SK-N-SH treated with all-trans-retinoic acid at 6 μM for 48 hours (cell line): ENCODE measurements at regions not wholly inside any gene's neighbourhood (a gene's known extent, or its start where the extent isn't known, plus 50 kb on each side); places are given as distances from the start of the nearest gene placed in this dataset.

Experiments used
- ATAC-seq: fragments of 200-7000 bp; cut with Tn5 transposase; 3 replicates; pipeline ENCODE4 v1.9.1; 2020; ENCODE audit warnings: mild to moderate bottlenecking, moderate library complexity
- ARNTL ChIP-seq: fragments of 450-650 bp; formaldehyde crosslinking; IDR thresholded peaks from 2 replicates; pipeline ENCODE4 v1.5.0; 2020; ENCODE audit warnings: low read depth, mild to moderate bottlenecking, moderate library complexity, borderline replicate concordance
- BACH2 ChIP-seq: fragments of 250-450 bp; sonication (Bioruptor Pico); IDR thresholded peaks from 2 replicates; pipeline ENCODE4 v1.9.0; 2021; ENCODE audit warnings: mild to moderate bottlenecking, borderline replicate concordance
- CSDC2 ChIP-seq: fragments of 250-450 bp; sonication (Bioruptor Pico); IDR thresholded peaks from 2 replicates; pipeline ENCODE4 v1.5.0; 2020; ENCODE audit warnings: mild to moderate bottlenecking, moderate library complexity
- ESRRG ChIP-seq: fragments of 250-450 bp; sonication (Bioruptor Pico); IDR thresholded peaks from 2 replicates; pipeline ENCODE4 v1.6.1; 2021; ENCODE audit warnings: mild to moderate bottlenecking
- GLIS3 ChIP-seq: fragments of 250-450 bp; sonication (Bioruptor Pico); IDR thresholded peaks from 2 replicates; pipeline ENCODE4 v1.5.0; 2020; ENCODE audit warnings: mild to moderate bottlenecking, moderate library complexity
- ISL1 ChIP-seq: fragments of 250-450 bp; sonication (Bioruptor Pico); IDR thresholded peaks from 2 replicates; pipeline ENCODE4 v2.1.2; 2022; ENCODE audit warnings: mild to moderate bottlenecking, moderate library complexity
- OSR1 ChIP-seq: fragments of 250-450 bp; sonication (Bioruptor Pico); IDR thresholded peaks from 2 replicates; pipeline ENCODE4 v1.8.0; 2022; ENCODE audit warnings: moderate library complexity, mild to moderate bottlenecking, inconsistent platforms
- PATZ1 ChIP-seq: fragments of 250-450 bp; sonication (Bioruptor Pico); IDR thresholded peaks from 2 replicates; pipeline ENCODE4 v1.8.0; 2020; ENCODE audit warnings: mild to moderate bottlenecking, moderate library complexity, borderline replicate concordance
- PPARA ChIP-seq: fragments of 250-450 bp; sonication (Bioruptor Pico); IDR thresholded peaks from 2 replicates; pipeline ENCODE4 v1.5.0; 2020; ENCODE audit warnings: mild to moderate bottlenecking, borderline replicate concordance
- RARB ChIP-seq: fragments of 250-450 bp; sonication (Bioruptor Pico); IDR thresholded peaks from 2 replicates; pipeline ENCODE4 v1.8.0; 2021; ENCODE audit warnings: mild to moderate bottlenecking, moderate library complexity
- SNAI2 ChIP-seq: fragments of 250-450 bp; sonication (Bioruptor Pico); IDR thresholded peaks from 2 replicates; pipeline ENCODE4 v1.5.0; 2020; ENCODE audit warnings: mild to moderate bottlenecking, moderate library complexity
- TCF4 ChIP-seq: fragments of 250-450 bp; sonication (Bioruptor Pico); IDR thresholded peaks from 2 replicates; pipeline ENCODE4 v1.8.0; 2021; ENCODE audit warnings: mild to moderate bottlenecking, moderate library complexity, borderline replicate concordance
- TOX ChIP-seq: fragments of 250-450 bp; sonication (Bioruptor Pico); IDR thresholded peaks from 2 replicates; pipeline ENCODE4 v1.8.0; 2021; ENCODE audit warnings: mild to moderate bottlenecking, moderate library complexity, borderline replicate concordance
- TSHZ2 ChIP-seq: fragments of 250-450 bp; sonication (Bioruptor Pico); IDR thresholded peaks from 2 replicates; pipeline ENCODE4 v1.5.0; 2020; ENCODE audit warnings: mild to moderate bottlenecking, moderate library complexity
- ZC3H10 ChIP-seq: fragments of 250-450 bp; sonication (Bioruptor Pico); IDR thresholded peaks from 2 replicates; pipeline ENCODE4 v1.5.1; 2021; ENCODE audit warnings: mild to moderate bottlenecking, moderate library complexity
- ZFP3 ChIP-seq: fragments of 250-450 bp; sonication (Bioruptor Pico); IDR thresholded peaks from 2 replicates; pipeline ENCODE4 v1.5.0; 2020; ENCODE audit warnings: mild to moderate bottlenecking, moderate library complexity
- ZNF565 ChIP-seq: fragments of 450-650 bp; formaldehyde crosslinking; conservative IDR thresholded peaks from 2 replicates; pipeline ENCODE4 v1.5.0; 2020; ENCODE audit warnings: low read depth, mild to moderate bottlenecking, moderate library complexity
- ZNF70 ChIP-seq: fragments of 450-650 bp; formaldehyde crosslinking; IDR thresholded peaks from 2 replicates; pipeline ENCODE4 v1.5.0; 2020; ENCODE audit warnings: mild to moderate bottlenecking, moderate library complexity
- ZNF8 ChIP-seq: fragments of 450-650 bp; formaldehyde crosslinking; IDR thresholded peaks from 2 replicates; pipeline ENCODE4 v1.5.0; 2020; ENCODE audit warnings: mild to moderate bottlenecking, moderate library complexity
- TF ChIP-seq, protein P1 (sequence below): fragments of 250-450 bp; sonication (Bioruptor Pico); IDR thresholded peaks from 2 replicates; pipeline ENCODE4 v1.8.0; 2021; ENCODE audit warnings: low read depth, mild to moderate bottlenecking, moderate library complexity, borderline replicate concordance
- TF ChIP-seq, protein P2 (sequence below): fragments of 250-450 bp; sonication (Bioruptor Pico); IDR thresholded peaks from 2 replicates; pipeline ENCODE4 v1.5.1; 2020; ENCODE audit warnings: low read depth, mild to moderate bottlenecking, moderate library complexity
- TF ChIP-seq, protein P3 (sequence below): fragments of 250-450 bp; sonication (Bioruptor Pico); IDR thresholded peaks from 2 replicates; pipeline ENCODE4 v1.5.1; 2021; ENCODE audit warnings: mild to moderate bottlenecking, moderate library complexity

- ATAC-seq, result no peak
- TF ChIP-seq ZC3H10 (CRISPR knock-in tag) (no peak), CSDC2 (CRISPR knock-in tag) (no peak), ZFP3 (CRISPR knock-in tag) (no peak), ESRRG (CRISPR knock-in tag) (no peak), GLIS3 (CRISPR knock-in tag) (no peak), SNAI2 (CRISPR knock-in tag) (no peak), ZNF565 (CRISPR knock-in tag) (no peak), TSHZ2 (no peak), ZNF8 (no peak), PPARA (no peak), ISL1 (CRISPR knock-in tag) (no peak), PATZ1 (CRISPR knock-in tag) (no peak), TCF4 (CRISPR knock-in tag) (no peak), TOX (CRISPR knock-in tag) (no peak), ARNTL (CRISPR knock-in tag) (no peak), ZNF70 (CRISPR knock-in tag) (no peak), BACH2 (no peak)
- TF ChIP-seq, protein P1, sequence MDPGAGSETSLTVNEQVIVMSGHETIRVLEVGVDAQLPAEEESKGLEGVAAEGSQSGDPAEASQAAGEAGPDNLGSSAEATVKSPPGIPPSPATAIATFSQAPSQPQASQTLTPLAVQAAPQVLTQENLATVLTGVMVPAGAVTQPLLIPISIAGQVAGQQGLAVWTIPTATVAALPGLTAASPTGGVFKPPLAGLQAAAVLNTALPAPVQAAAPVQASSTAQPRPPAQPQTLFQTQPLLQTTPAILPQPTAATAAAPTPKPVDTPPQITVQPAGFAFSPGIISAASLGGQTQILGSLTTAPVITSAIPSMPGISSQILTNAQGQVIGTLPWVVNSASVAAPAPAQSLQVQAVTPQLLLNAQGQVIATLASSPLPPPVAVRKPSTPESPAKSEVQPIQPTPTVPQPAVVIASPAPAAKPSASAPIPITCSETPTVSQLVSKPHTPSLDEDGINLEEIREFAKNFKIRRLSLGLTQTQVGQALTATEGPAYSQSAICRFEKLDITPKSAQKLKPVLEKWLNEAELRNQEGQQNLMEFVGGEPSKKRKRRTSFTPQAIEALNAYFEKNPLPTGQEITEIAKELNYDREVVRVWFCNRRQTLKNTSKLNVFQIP (CRISPR knock-in tag), result no peak
- TF ChIP-seq, protein P2, sequence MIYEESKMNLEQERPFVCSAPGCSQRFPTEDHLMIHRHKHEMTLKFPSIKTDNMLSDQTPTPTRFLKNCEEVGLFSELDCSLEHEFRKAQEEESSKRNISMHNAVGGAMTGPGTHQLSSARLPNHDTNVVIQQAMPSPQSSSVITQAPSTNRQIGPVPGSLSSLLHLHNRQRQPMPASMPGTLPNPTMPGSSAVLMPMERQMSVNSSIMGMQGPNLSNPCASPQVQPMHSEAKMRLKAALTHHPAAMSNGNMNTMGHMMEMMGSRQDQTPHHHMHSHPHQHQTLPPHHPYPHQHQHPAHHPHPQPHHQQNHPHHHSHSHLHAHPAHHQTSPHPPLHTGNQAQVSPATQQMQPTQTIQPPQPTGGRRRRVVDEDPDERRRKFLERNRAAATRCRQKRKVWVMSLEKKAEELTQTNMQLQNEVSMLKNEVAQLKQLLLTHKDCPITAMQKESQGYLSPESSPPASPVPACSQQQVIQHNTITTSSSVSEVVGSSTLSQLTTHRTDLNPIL, result no peak
- TF ChIP-seq, protein P3, sequence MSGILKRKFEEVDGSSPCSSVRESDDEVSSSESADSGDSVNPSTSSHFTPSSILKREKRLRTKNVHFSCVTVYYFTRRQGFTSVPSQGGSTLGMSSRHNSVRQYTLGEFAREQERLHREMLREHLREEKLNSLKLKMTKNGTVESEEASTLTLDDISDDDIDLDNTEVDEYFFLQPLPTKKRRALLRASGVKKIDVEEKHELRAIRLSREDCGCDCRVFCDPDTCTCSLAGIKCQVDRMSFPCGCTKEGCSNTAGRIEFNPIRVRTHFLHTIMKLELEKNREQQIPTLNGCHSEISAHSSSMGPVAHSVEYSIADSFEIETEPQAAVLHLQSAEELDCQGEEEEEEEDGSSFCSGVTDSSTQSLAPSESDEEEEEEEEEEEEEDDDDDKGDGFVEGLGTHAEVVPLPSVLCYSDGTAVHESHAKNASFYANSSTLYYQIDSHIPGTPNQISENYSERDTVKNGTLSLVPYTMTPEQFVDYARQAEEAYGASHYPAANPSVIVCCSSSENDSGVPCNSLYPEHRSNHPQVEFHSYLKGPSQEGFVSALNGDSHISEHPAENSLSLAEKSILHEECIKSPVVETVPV (CRISPR knock-in tag), result no peak
Measured at GRCh38 chr15:38066612-38067011, 132.2 kb downstream of the TMCO5A start.

GRCh38 chr15:38068626-38069391 lies 134.4 kb downstream of the TMCO5A start:
- peak; percentile 65 for ATAC-seq
- TF ChIP-seq RARB (no peak), ZFP3 (CRISPR knock-in tag) (no peak), ZNF565 (CRISPR knock-in tag) (no peak), ZC3H10 (CRISPR knock-in tag) (no peak), OSR1 (CRISPR knock-in tag) (no peak), ZNF70 (CRISPR knock-in tag) (no peak), CSDC2 (CRISPR knock-in tag) (no peak), ZNF8 (no peak), ISL1 (CRISPR knock-in tag) (no peak), BACH2 (no peak), ESRRG (CRISPR knock-in tag) (no peak)
- TF ChIP-seq, protein P1 (CRISPR knock-in tag), result no peak
- TF ChIP-seq, protein P3 (CRISPR knock-in tag), result no peak
